ENCODE measurements at regions not wholly inside any gene's neighbourhood (a gene's known extent, or its start where the extent isn't known, plus 50 kb on each side); places are given as distances from the start of the nearest gene placed in this dataset.

DNA sequence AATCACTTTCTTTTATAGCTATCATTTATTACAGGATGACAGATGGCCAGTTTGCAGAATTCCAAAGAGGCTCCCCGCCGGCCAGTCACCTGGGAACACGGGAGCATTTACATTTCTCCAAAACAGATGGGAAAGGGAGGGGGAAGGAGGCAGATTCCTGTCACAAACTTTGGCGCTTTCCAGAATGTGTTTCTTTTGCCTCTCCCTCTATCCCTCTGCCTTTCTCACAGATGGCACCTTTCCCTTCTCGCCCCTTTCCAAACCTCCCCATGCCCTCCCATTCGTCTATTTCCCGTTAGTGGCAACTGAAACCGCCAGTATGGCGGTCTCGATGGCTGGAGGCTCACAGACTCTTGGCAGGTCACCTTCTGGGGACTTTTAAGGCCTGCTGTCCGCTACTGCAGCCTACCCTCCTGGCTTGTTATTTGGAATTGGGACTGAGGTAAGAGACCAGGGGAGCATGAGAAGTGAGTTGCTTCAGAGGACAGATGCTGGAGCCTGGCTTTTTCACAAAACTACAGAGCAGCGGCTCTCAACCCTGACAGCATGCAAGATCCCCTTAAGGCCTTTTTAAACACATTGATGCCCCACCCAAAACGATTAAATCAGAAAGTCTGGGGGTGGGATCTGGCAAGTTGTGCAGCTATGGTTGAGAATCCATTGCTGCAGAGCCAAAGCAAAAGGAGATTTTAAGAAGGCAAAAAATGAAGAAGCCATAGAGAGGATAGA is 161.5 kb upstream of the VASH1 start:
- TF ChIP-seq CTCF (conservative IDR thresholded peaks at IDR 0.05; ENCODE audit: low read depth, low read length), result no peak
- no peak for TF ChIP-seq EZH2 (IDR thresholded peaks at IDR 0.05; ENCODE audit: borderline replicate concordance, low read depth, low read length, poor library complexity, severe bottlenecking)
